IPS-18a (cell line): ENCODE measurements at regions not wholly inside any gene's neighbourhood (a gene's known extent, or its start where the extent isn't known, plus 50 kb on each side); places are given as distances from the start of the nearest gene placed in this dataset.
"Not testable (repeated sequence)": the region's sequence is repeated elsewhere in the genome, so short reads cannot be mapped to it uniquely, and the experiment has no call there.

ENCODE experiments used
- H3K27ac ChIP-seq: one replicate; pipeline ENCODE4 v1.5.1; 2013; ENCODE audit warnings: low read length
- H3K27me3 ChIP-seq: one replicate; pipeline ENCODE4 v1.6.1; 2013; ENCODE audit warnings: mild to moderate bottlenecking, low read length; ENCODE audit not compliant: control insufficient read depth, insufficient read depth
- H3K36me3 ChIP-seq: one replicate; pipeline ENCODE4 v1.6.1; 2013; ENCODE audit warnings: low read depth, low read length; ENCODE audit not compliant: control insufficient read depth
- H3K4me1 ChIP-seq: one replicate; pipeline ENCODE4 v1.6.1; 2013; ENCODE audit warnings: low read depth, low read length; ENCODE audit not compliant: control insufficient read depth
- H3K4me3 ChIP-seq: one replicate; pipeline ENCODE4 v1.5.1; 2013; ENCODE audit warnings: low read length
- H3K9ac ChIP-seq: one replicate; pipeline ENCODE4 v1.6.1; 2013; ENCODE audit warnings: mild to moderate bottlenecking, low read length, moderate library complexity
- H3K9me3 ChIP-seq: one replicate; pipeline ENCODE4 v1.6.1; 2013; ENCODE audit warnings: low read depth, low read length; ENCODE audit not compliant: control insufficient read depth

GRCh38 chr2:44104855-44105271, 63.8 kb upstream of the PPM1B start:
- H3K4me3 ChIP-seq, result no peak overlapping the region
- no peaks in the 10 kb centered on the region for H3K27me3 ChIP-seq
- H3K27ac ChIP-seq, result no peak overlapping the region
- H3K9me3 ChIP-seq, result no peaks in the 10 kb centered on the region
- H3K36me3 ChIP-seq, result no peaks in the 10 kb centered on the region
- no peaks in the 10 kb centered on the region for H3K4me1 ChIP-seq
- H3K9ac ChIP-seq, result no peak overlapping the region

- H3K4me3 ChIP-seq, H3K36me3 ChIP-seq, H3K9me3 ChIP-seq, H3K27me3 ChIP-seq, H3K27ac ChIP-seq, H3K9ac ChIP-seq, H3K4me1 ChIP-seq: not testable (repeated sequence)
Observed at GRCh38 chr2:44106509-44106908, 62.2 kb upstream of the PPM1B start.

GRCh38 chr2:44107086-44107740, 61.5 kb upstream of the PPM1B start:
- Histone ChIP-seq H3K4me3 (no peak overlapping the region), H3K9ac (no peak overlapping the region), H3K9me3 (no peaks in the 10 kb centered on the region), H3K27ac (no peak overlapping the region), H3K4me1 (no peaks in the 10 kb centered on the region), H3K36me3 (no peaks in the 10 kb centered on the region), H3K27me3 (no peaks in the 10 kb centered on the region)

GRCh38 chr2:44107974-44108373, 60.7 kb upstream of the PPM1B start:
- no peak overlapping the region for H3K9ac ChIP-seq
- H3K27me3 ChIP-seq, result no peaks in the 10 kb centered on the region
- H3K9me3 ChIP-seq, result no peaks in the 10 kb centered on the region
- no peaks in the 10 kb centered on the region for H3K4me1 ChIP-seq
- H3K36me3 ChIP-seq, result no peaks in the 10 kb centered on the region
- H3K27ac ChIP-seq, result no peak overlapping the region
- H3K4me3 ChIP-seq, result no peak overlapping the region

- Histone ChIP-seq H3K36me3 (no peaks in the 10 kb centered on the region), H3K9me3 (no peaks in the 10 kb centered on the region), H3K4me1 (no peaks in the 10 kb centered on the region), H3K9ac (no peak overlapping the region), H3K4me3 (no peak overlapping the region), H3K27me3 (no peaks in the 10 kb centered on the region), H3K27ac (no peak overlapping the region)
Observed at GRCh38 chr2:44109166-44109565, 59.5 kb upstream of the PPM1B start.

- H3K27ac ChIP-seq, result no peak overlapping the region
Observed at GRCh38 chr2:44110444-44110843, 58.2 kb upstream of the PPM1B start.

GRCh38 chr2:44112096-44112495, 56.6 kb upstream of the PPM1B start:
- Histone ChIP-seq H3K9ac (no peak overlapping the region), H3K4me3 (no peak overlapping the region), H3K27ac (no peak overlapping the region), H3K9me3 (no peaks in the 10 kb centered on the region), H3K27me3 (no peaks in the 10 kb centered on the region), H3K36me3 (no peaks in the 10 kb centered on the region), H3K4me1 (no peaks in the 10 kb centered on the region)

More at GRCh38 chr2:44110444-44110843, 58.2 kb upstream of the PPM1B start:
- H3K27me3 ChIP-seq, result no peaks in the 10 kb centered on the region
- no peaks in the 10 kb centered on the region for H3K36me3 ChIP-seq
- no peak overlapping the region for H3K4me3 ChIP-seq
- no peaks in the 10 kb centered on the region for H3K4me1 ChIP-seq
- no peaks in the 10 kb centered on the region for H3K9me3 ChIP-seq
- no peak overlapping the region for H3K9ac ChIP-seq

GRCh38 chr2:44116319-44116718, 52.4 kb upstream of the PPM1B start:
- Histone ChIP-seq H3K27ac (no peak overlapping the region), H3K36me3 (no peaks in the 10 kb centered on the region), H3K4me1 (no peaks in the 10 kb centered on the region), H3K9me3 (no peaks in the 10 kb centered on the region), H3K4me3 (no peak overlapping the region), H3K27me3 (no peaks in the 10 kb centered on the region), H3K9ac (no peak overlapping the region)

- Histone ChIP-seq H3K27ac (no peak overlapping the region), H3K4me1 (no peaks in the 10 kb centered on the region), H3K27me3 (no peaks in the 10 kb centered on the region), H3K36me3 (no peaks in the 10 kb centered on the region), H3K9me3 (no peaks in the 10 kb centered on the region), H3K9ac (no peak overlapping the region), H3K4me3 (no peak overlapping the region)
Observed at GRCh38 chr2:44118257-44118656, 50.4 kb upstream of the PPM1B start.
